ENCODE measurements at regions not wholly inside any gene's neighbourhood (a gene's known extent, or its start where the extent isn't known, plus 50 kb on each side); places are given as distances from the start of the nearest gene placed in this dataset.

GRCh38 chr1:79478728-79479373 lies 472.3 kb upstream of the ADGRL4 start:
- ATAC-seq (peak; percentile 59), DNase-seq (no peak)
- intact Hi-C loops (cut with micrococcal nuclease), result no loop called here

DNA sequence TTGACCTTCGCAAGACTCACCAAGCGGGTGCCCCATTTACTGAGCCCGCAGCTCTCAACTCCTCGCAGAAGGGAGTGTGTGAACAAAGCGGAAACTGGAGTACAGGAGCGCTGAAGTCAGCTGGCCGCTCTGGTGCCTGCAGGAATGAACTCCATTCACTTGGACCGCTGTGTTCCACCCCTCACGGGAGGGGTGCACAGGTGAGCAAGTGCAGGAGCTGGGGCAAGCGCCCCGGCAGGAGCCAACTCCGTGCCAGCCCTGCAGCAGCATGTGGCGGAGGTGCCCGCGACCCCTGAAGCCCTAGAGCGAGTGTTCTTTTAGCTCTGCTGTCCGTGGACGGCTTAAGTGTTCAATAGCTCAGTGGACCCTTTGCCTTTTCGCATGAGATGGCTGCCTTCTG lies 471.6 kb upstream of the ADGRL4 start:
- intact Hi-C loops (cut with micrococcal nuclease), result no loop called here
- no peak for ATAC-seq
- DNase-seq, result no peak

DNA sequence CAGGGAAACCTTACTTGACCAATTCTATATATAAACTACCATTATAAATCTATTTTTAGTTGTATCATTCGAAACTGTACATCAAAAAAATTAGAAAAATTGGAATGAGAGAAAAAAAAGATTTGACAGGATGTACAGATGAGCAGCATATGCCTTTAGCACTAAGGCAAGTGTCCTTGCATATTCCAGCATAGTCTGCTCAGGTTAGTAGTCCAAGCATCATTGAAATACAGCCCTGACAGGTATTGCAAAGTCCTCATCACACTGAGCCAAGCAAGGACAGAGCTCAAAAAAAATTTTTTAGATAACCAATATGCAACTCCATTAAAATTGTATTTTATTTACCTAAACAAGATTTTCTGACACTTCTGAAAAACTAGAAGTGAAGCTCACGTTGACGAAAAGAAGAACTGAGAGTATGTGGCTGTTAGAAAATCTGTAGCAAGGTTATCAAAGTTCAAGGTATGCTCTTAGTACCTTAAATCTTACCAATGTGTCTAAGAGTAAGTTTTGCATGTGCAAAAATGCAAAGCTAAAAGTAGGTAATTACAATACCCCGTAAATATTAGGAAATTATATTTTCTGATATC lies 465.6 kb upstream of the ADGRL4 start:
- no peak for DNase-seq
- ATAC-seq, result no peak
- intact Hi-C loops (cut with micrococcal nuclease), result no loop called here

DNA sequence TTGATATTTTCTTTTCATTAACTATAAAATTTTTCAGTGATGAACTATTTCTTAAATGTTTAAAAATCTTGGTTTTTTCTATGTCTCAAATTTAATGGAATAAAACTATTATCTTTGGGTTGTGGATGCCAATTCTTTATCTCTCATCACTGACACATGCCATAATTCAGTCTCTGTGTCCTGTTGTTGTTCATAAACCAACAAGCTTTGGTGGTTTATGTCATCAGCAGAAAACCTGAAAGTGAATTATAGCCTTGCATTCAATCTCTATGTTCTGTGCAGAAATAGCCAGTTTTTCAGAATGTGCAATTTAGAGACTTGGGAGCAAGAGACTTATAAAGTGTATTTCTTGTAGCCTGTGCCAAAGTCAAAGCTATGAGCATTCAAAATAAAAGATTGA lies 462.6 kb upstream of the ADGRL4 start:
- intact Hi-C loops (cut with micrococcal nuclease), result no loop called here
- no peak for ATAC-seq
- no peak for DNase-seq

DNA sequence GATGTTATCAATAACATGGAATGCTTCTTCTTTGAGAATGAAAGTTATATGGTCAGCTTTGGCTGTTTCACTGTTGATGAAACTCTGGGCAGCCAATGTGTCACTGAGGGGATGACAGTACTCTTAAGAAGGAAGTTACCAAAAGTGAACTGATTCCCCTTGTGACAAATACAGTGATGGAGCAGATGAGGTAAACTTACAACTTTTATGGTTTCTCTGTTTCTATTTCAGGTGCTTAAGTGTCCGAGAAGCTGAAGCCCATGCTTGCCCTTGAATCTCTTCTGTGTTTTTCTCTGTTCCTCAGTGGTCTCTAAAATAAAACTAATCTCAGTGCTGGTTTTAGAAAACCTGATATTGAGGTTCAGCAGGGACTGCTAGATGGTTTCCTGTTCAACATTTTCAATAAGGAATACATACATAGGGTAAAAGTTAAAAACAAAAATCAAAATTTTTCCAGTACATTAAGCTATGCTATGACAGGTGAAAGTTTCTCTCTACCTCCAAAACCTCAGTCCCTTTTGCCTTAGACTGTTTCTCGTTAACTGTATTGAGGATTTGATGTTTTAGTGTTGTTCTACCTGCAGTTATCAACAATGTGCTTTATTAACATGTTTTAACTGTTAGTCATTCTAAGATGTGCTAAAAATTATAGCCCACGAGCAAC lies 454.4 kb upstream of the ADGRL4 start:
- intact Hi-C loops (cut with micrococcal nuclease), result no loop called here
- no peak for ATAC-seq
- no peak for DNase-seq

DNA sequence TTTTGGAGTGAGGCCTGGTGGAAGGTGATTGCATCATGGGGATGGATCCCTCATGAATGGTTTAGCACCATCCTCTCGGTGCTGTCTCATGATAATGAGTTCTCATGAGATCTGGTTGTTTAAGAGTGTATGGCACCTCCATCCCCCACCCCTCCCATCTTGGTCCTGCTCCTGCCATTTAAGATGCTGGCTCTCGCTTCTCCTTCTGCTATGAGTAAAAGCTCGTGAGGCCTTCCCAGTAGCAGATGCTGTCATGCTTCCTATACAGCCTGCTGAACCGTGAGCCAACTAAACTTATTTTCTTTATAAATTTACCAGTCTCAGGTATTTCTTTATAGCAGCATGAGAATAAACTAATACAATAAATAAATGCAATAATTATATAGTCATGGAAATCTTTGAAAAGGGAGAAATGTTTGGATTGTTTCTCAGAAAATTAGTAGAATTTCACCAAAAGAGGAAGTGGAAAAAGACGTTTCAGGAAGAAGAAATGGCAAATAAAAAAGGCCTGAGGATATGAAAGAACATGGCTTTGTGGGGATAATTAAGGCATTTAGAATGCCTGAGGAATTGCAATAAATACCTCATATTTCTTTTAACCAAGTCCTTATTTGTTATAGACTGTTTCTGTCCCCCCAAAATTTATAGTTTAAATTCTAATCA lies 451.2 kb upstream of the ADGRL4 start:
- no peak for DNase-seq
- intact Hi-C loops (cut with micrococcal nuclease), result no loop called here
- ATAC-seq, result no peak

DNA sequence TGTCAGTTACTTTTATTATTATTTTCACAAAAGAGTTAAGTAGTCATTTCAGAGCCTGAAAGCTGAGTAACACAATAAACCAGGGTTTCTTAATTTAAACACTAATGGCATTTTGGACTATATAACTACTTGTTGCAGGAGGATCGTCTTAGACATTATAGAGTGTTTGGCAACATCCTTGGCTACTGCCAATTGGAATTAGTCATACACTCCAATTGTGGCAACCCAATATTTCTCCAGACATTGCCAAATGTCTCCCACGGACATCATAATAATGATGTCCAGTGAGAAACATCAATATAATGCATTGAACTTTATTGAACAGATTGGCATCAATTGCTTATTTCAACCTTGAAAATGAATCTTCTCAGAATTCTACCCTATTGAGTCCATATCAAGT lies 441.9 kb upstream of the ADGRL4 start:
- no peak for DNase-seq
- intact Hi-C loops (cut with micrococcal nuclease), result no loop called here
- ATAC-seq, result no peak

GRCh38 chr1:79441238-79441637 lies 434.7 kb upstream of the ADGRL4 start:
- ATAC-seq (no peak), DNase-seq (no peak)
- intact Hi-C loops (cut with micrococcal nuclease), result no loop called here

GRCh38 chr1:79437540-79437939 lies 431.0 kb upstream of the ADGRL4 start:
- intact Hi-C loops (cut with micrococcal nuclease), result no loop called here
- no peak for ATAC-seq

DNA sequence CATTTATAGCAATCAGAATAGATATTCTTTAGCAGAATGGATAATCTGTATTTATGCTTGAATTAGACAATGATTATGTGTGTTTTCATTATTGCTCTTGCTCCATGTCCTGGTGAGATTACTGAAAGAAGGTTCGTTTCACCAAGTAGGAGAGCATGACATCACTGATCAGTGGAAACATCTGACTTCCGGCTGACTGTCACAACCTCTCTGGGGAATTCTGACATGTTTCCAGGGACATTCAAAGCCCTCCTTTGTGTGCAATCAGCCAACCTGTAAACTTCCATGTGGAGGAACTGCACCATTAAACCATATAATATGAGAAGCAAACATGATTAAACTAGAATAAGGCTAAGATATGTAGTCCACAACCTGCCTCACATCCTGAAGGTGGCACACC lies 424.8 kb upstream of the ADGRL4 start:
- intact Hi-C loops (cut with micrococcal nuclease), result no loop called here
- no peak for ATAC-seq
- DNase-seq, result no peak

More at GRCh38 chr1:79437540-79437939, 431.0 kb upstream of the ADGRL4 start:
- no peak for DNase-seq

DNA sequence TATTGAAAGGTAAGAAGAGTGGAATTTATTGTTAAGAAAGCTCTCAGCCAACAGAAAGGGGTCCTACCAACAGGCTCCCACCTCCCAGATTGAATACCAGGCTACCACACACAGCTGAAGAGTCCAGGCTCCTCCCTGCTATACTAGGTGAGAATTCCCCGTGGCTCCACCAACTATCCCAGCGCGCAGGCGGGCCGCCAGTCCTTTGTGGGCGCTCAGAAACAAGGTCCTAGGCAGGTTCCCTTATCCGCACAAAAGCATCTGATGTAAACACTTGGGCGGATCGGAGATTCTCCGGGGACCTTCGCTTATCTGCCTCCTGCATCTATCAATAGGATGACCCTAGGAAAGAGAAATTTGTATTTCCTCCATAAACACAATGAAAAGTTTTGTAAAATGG lies 423.9 kb upstream of the ADGRL4 start:
- intact Hi-C loops (cut with micrococcal nuclease), result no loop called here
- ATAC-seq, result no peak
- no peak for DNase-seq

DNA sequence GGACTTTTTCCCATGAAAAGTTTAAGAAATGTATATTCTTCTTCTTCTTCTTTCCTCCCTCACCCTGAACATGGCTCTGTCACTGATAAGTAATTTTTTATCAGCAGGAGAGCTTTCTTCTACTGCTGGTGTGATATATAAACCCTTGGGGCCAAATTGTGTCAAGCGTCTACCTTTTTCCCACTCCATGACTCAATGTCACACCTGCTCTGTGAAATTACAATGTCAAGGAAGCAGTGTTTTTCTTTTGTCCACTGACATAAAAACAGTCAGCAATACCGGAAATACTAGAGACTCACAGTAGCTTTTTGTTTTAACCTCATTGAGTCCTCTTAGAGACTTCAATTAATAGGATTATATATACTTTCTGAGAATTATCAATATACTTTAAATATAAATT lies 416.2 kb upstream of the ADGRL4 start:
- intact Hi-C loops (cut with micrococcal nuclease), result no loop called here
- ATAC-seq (no peak), DNase-seq (no peak)

DNA sequence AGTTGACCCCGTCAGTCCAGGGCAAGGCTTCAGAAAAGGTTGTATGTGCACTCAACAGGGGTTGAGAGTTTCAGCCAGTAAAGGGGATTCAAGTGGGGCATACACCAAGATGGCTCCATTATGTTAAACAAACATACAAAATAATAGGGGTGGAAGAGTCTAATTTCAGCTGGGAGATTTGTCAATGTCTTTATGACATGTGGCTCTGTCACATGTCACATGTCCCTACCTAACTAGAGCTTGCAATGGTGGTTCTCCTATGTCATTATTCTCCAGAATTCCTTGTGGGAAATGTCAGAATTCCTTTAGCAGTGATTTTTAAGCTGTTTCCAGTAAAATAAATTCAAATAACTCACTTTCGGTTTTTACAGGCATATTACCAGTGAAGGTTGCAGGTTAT lies 392.0 kb upstream of the ADGRL4 start:
- intact Hi-C loops (cut with micrococcal nuclease), result no loop called here
- no peak for DNase-seq
- ATAC-seq, result no peak

- ATAC-seq, result no peak
- intact Hi-C loops (cut with micrococcal nuclease), result no loop called here
- no peak for DNase-seq
Measured at GRCh38 chr1:79396901-79397300, 390.4 kb upstream of the ADGRL4 start.

DNA sequence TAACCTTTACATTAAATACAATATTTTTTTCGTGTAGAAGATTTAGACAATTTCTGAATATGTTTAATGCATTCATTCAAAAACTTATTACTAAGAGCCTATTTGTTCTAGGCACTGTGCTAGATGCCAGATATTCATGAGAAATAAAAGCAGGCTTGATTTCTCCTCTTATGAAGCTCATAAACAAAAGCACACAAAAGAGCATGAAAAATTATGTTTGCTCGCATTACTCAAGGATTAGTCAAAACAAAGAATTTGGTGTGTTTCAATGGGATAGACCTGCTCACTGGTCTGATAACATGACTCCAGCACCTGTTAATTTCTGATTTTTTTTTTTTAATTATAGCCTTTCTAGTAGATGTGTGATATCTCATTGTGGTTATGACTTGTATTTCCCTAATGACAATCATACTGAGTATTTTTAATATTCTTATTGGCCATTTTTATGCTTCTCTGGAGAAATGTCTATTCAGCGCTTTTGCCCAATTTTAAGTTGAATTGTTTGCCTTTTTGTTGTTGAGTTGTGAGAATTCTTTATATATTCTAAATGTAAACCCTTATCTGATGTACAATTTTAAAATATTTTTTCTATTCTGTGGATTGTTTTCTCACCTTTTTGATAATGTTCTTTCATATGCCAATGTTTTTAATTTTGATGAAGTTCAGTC lies 382.3 kb upstream of the ADGRL4 start:
- ATAC-seq (no peak), DNase-seq (no peak)
- intact Hi-C loops (cut with micrococcal nuclease), result no loop called here

GRCh38 chr1:79386730-79387129 lies 380.2 kb upstream of the ADGRL4 start:
- intact Hi-C loops (cut with micrococcal nuclease), result no loop called here
- ATAC-seq, result no peak
- DNase-seq, result no peak

DNA sequence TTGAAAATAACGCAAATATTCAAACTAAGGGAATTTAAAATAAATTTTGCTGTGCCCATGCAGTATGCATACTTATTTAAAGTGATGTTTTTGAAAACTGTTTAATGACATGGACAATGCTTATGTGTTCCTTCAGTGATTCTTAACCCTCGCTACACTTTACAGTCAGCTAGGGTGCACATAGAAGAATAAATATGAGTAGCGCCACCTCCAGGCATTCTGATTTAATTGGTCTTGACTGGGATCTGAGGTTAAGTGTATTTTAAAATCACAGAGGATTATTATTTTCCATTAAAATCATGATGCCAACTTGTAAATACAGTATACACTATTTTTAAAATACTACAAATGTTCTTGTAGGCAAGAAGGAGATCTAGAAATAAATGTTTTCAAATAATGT lies 373.5 kb upstream of the ADGRL4 start:
- ATAC-seq (no peak), DNase-seq (no peak)
- intact Hi-C loops (cut with micrococcal nuclease), result no loop called here

DNA sequence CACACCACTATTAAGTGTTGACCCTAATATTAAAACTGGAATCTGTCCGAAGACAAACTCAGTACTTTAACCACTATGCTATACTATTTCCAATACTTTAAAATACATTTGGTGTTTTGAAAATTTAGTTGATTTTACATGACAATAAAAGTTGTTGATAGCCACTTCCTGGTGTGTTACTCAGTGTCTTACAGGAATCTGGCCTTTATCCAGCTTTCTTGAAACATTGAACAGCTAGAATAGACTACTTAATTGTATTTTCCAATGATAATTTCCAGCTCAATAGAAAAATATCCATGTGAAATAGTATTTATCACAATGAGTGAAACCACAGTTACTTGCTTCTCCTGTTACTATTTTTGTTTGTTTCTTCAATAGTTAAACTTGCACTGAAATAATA lies 369.6 kb upstream of the ADGRL4 start:
- intact Hi-C loops (cut with micrococcal nuclease), result no loop called here
- no peak for DNase-seq

GRCh38 chr1:79375352-79375751 lies 368.8 kb upstream of the ADGRL4 start:
- intact Hi-C loops (cut with micrococcal nuclease), result no loop called here
- no peak for DNase-seq
- ATAC-seq, result no peak

More for the DNA sequence above, 369.6 kb upstream of the ADGRL4 start:
- no peak for ATAC-seq

DNA sequence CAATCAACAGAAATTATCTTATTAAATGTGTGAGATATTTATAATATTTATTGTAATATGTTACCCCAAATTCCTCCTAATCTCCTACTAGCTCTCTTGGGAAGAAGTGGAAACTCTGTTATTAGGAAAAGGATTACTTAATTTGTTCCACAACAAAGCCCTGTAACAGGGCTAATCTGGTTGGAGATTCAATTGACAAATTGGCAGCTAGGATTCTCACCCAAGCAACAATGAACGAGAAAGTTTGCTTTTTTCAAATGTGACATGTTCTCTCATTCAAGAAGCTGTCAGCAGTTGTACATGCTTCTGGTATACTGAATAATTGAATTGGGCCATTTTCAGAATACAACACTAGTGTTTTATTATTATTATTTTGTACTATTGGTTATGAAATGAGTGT lies 367.9 kb upstream of the ADGRL4 start:
- DNase-seq (no peak), ATAC-seq (peak; percentile 28)
- intact Hi-C loops (cut with micrococcal nuclease), result no loop called here

All from left ventricle myocardium superior (tissue), 1 donor.